Tongue (tissue), 1 donor: ENCODE measurements at regions not wholly inside any gene's neighbourhood (a gene's known extent, or its start where the extent isn't known, plus 50 kb on each side); places are given as distances from the start of the nearest gene placed in this dataset.

Experiments
- DNase-seq: peaks from one replicate; pipeline ENCODE4 v3.0.0-alpha.2; 2015

- DNase-seq = no peak
Measured at GRCh38 chr11:69545976-69546617, 64.6 kb downstream of the LINC01488 start.

- no peak for DNase-seq
Measured at GRCh38 chr11:69546735-69547370, 65.4 kb downstream of the LINC01488 start.

DNA sequence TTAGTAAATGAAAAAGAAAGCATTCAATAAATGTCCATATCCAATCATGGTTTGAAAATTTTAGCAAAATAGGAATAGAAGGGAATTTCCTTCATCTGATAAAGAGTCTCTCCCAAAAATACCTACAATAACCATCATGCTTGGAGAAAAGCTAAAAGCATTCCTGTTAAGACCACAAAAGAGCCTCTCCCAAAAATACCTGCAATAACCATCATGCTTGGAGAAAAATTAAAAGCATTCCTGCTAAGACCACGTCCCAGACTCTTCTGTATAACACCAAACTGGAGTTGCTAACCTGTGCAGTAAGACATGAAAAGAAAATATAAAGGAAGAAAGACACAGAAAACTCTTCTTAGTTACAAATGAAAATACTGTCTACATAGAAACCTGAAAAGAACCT lies 69.4 kb downstream of the LINC01488 start:
- no peak for DNase-seq

DNA sequence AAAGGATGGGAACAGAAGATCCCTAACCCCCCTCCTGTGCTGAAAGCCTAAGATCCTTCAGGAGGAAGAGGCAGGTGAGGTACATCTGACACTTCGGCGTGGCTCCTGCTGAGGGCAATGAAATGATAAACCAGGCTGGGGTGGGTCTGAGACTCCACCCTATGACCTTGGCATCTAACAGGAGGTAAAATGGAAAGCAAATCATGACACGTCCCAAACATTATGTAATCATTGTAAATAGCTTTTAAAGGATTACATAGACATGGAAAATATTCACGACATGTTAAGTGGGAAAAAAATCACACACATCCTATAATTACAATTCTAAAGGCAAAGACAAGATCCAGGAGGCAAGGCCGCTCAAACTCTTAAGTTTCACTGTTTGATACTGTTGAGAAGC lies 70.5 kb downstream of the LINC01488 start:
- peak; percentile 36 for DNase-seq

- DNase-seq = no peak
Measured at GRCh38 chr11:69552951-69553350, 71.5 kb downstream of the LINC01488 start.

GRCh38 chr11:69553416-69554357 lies 72.2 kb downstream of the LINC01488 start:
- DNase-seq = no peak

GRCh38 chr11:69554849-69555248 lies 73.4 kb downstream of the LINC01488 start:
- no peak for DNase-seq

DNA sequence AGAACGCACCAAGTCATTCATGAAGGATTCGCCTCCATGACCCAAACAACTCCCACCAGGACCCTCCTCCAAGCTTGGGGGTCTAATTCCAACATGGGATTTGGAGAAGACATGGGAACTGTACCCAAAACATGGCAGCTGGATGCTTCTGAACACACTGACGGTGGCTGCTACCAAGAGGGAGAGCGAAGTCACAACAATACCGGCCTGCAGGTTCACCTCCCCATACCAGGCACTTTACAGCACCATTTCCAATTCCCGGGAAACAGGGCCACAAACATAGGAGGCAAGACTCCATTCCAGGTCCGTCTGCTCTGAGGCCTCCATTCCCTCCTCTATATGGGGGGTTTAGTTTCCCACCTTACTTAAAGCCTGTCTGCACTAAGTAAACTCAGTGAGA lies 75.8 kb downstream of the LINC01488 start:
- no peak for DNase-seq

GRCh38 chr11:69558519-69558941 lies 77.1 kb downstream of the LINC01488 start:
- no peak for DNase-seq

GRCh38 chr11:69559181-69559580 lies 77.7 kb downstream of the LINC01488 start:
- DNase-seq = no peak

- DNase-seq = no peak
Measured at GRCh38 chr11:69560141-69560790, 78.8 kb downstream of the LINC01488 start.

GRCh38 chr11:69562302-69562701 lies 78.7 kb upstream of the CCND1 start:
- DNase-seq = no peak

DNA sequence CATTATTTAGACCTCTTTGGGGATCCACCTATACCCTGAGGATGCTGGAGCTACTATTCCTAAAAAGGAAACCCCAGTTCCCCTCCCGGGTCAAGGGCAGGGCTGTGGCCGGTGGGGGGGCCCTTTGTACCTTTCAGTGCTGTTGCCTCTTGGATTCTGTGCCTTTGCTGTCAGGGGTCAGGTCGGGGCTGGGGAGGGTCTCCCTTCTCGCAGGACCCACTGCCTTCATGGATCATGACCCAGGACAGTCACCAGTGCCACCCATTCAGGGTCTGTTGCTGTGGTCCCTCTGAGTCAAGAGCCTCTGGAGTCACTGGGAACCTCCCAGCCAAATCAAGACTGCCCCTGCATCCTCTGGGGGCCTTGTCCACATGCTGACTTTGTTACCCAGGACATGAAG lies 78.1 kb upstream of the CCND1 start:
- DNase-seq = no peak

GRCh38 chr11:69563306-69563705 lies 77.7 kb upstream of the CCND1 start:
- DNase-seq = no peak

- DNase-seq = no peak
Measured at GRCh38 chr11:69563946-69564775, 76.8 kb upstream of the CCND1 start.

DNA sequence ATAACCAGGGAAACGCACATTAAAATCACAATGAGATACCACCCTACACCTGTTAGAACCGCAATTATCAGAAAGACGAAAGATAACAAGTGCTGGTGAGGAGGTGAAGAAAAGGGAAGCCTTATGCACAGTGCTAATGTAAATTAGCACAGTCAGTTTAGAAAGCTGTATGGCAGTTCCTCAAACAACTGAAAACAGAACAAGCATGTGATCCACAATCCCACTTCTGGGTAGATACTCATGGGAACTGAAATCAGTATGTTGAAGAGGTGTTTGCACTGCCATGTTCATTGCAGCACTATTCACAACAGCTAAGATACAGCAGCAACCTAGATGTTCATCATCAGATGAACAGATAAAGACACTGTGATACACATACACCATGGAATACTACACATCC lies 75.0 kb upstream of the CCND1 start:
- DNase-seq = no peak

DNA sequence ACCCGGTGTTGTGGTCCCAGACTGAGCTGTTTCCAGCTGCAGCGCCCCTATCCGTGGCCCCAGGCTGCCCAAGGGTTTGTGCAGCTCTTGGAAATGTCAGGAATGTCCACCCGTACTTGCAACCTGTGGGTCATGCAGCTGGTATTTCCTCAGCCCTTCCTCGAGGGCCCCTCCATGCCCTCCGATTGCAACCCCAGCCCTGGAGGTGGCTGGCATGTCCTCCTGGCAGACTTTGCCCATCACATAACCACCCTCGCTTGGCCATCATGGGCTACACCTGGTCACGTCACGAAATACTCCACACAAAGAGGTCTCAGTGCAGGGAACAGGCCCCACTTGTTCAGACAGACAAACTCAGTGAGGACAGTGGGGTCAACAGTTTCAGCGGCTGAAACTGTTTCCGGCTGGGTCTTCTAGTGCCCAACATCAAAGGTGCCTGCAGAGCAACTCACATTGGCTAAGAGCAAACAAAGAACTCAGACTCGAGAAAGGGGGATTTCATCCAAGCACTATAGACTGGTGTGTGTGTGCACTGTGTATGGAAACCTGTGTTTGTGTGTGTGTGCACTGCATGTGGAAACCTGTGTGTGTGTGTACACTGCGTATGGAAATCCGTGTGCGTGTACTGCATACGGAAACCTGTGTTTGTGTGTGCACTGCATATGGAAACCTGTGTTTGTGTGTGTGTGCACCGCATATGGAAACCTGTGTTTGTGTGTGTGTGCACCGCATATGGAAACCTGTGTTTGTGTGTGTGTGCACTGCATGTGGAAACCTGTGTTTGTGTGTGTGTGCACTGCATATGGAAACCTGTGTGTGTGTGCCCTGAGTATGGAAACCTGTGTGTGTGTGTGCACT lies 72.8 kb upstream of the CCND1 start:
- no peak for DNase-seq

GRCh38 chr11:69568809-69569097 lies 72.2 kb upstream of the CCND1 start:
- DNase-seq = no peak

GRCh38 chr11:69569306-69570200 lies 71.4 kb upstream of the CCND1 start:
- no peak for DNase-seq
